Adrenal gland (tissue), 5 donors: ENCODE measurements at regions not wholly inside any gene's neighbourhood (a gene's known extent, or its start where the extent isn't known, plus 50 kb on each side); places are given as distances from the start of the nearest gene placed in this dataset.
"Not testable (repeated sequence)": the region's sequence is repeated elsewhere in the genome, so short reads cannot be mapped to it uniquely, and the experiment has no call there.

Experiments
- POLR2A ChIP-seq, 2 donors: fragments of 450-650 bp; IDR thresholded peaks; one replicate each; pipeline ENCODE4 v1.6.1; 2017; ENCODE audit warnings: antibody characterized with exemption in 2 of 2, mild to moderate bottlenecking in 2 of 2, moderate library complexity in 1 of 2
- TF ChIP-seq, protein P1 (sequence below), 6 experiments: fragments of 450-650 bp in 4 of 6; fragments of 200-600 bp in 2 of 6; sonication (generic) in 1 of 6; IDR thresholded peaks; 1 replicate in 5 of 6; 2 replicates in 1 of 6; pipeline versions ENCODE4 v1.5.1 to v1.8.0; 2016 to 2021; ENCODE audit warnings: antibody characterized with exemption in 6 of 6, mild to moderate bottlenecking in 2 of 6, moderate library complexity in 1 of 6
- donor health status: DM: no; HTN: no; CAD: no.

DNA sequence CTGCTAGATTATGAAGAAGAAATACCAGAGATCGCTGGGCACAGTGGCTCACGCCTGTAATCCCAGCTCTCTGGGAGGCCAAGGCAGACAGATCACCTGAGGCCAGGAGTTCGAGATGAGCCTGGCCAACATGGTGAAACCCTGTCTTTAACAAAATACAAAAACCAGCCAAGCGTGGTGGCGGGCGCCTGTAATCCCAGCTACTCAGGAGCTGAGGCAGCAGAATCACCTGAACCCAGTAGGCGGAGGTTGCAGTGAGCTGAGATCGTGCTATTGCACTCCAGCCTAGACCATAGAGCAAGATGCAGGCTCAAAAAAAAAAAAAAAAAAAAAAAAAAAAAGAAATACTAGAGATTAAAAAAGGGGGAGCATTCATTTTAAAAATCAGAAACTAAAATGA, 159.7 kb upstream of the SH3BP4 start:
- TF ChIP-seq, protein P1, sequence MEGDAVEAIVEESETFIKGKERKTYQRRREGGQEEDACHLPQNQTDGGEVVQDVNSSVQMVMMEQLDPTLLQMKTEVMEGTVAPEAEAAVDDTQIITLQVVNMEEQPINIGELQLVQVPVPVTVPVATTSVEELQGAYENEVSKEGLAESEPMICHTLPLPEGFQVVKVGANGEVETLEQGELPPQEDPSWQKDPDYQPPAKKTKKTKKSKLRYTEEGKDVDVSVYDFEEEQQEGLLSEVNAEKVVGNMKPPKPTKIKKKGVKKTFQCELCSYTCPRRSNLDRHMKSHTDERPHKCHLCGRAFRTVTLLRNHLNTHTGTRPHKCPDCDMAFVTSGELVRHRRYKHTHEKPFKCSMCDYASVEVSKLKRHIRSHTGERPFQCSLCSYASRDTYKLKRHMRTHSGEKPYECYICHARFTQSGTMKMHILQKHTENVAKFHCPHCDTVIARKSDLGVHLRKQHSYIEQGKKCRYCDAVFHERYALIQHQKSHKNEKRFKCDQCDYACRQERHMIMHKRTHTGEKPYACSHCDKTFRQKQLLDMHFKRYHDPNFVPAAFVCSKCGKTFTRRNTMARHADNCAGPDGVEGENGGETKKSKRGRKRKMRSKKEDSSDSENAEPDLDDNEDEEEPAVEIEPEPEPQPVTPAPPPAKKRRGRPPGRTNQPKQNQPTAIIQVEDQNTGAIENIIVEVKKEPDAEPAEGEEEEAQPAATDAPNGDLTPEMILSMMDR (IDR thresholded peaks at IDR 0.05) = not testable (repeated sequence)
- not testable (repeated sequence) for TF ChIP-seq POLR2A (IDR thresholded peaks at IDR 0.05)
